Thyroid gland (tissue), 4 donors: ENCODE measurements at regions not wholly inside any gene's neighbourhood (a gene's known extent, or its start where the extent isn't known, plus 50 kb on each side); places are given as distances from the start of the nearest gene placed in this dataset.

Source experiments
- DNase-seq, 2 donors: peaks; one replicate each; pipeline ENCODE4 v3.0.0-alpha.2; 2019
- H3K27ac ChIP-seq, 3 donors: fragments of 200-600 bp; sonication (generic); 1 replicate in 2 of 3; 2 replicates in 1 of 3; pipeline ENCODE4 v1.5.1; 2016 to 2019; ENCODE audit warnings: mild to moderate bottlenecking in 1 of 3, moderate library complexity in 1 of 3
- H3K27me3 ChIP-seq: fragments of 200-600 bp; sonication (generic); one replicate; pipeline ENCODE4 v1.5.1; 2019
- H3K36me3 ChIP-seq, 2 donors: fragments of 200-600 bp; sonication (generic); one replicate each; pipeline ENCODE4 v1.5.1; 2016 to 2019
- H3K4me1 ChIP-seq, 2 donors: fragments of 200-600 bp; sonication (generic); one replicate each; pipeline ENCODE4 v1.5.1; 2017 to 2019
- H3K4me3 ChIP-seq, 3 donors: fragments of 200-600 bp; sonication (generic); replicated peaks in 1 of 3; 1 replicate in 2 of 3; 2 replicates in 1 of 3; pipeline ENCODE4 v1.5.1; 2016; ENCODE audit warnings: mild to moderate bottlenecking in 1 of 3
- H3K9me3 ChIP-seq: fragments of 200-600 bp; sonication (generic); one replicate; pipeline ENCODE4 v1.5.1; 2017
- POLR2A ChIP-seq, 2 donors: fragments of 450-650 bp; IDR thresholded peaks; one replicate each; pipeline ENCODE4 v1.6.1; 2017; ENCODE audit warnings: antibody characterized with exemption in 2 of 2, mild to moderate bottlenecking in 2 of 2, moderate library complexity in 1 of 2
- WGBS, 2 donors: methylation state at CpG; one replicate each; pipeline ENCODE4 v1.1.5; 2017; 5-methylcytosine and 5-hydroxymethylcytosine counted together
- intact Hi-C: fragments of 100-400 bp; cut with DNase I; formaldehyde crosslinking; loops from one replicate; pipeline ENCODE4 v1.15.1; 2023
- TF ChIP-seq, protein P1 (sequence below), 6 experiments: fragments of 200-600 bp in 3 of 6; fragments of 450-650 bp in 3 of 6; sonication (generic) in 3 of 6; IDR thresholded peaks; one replicate each; pipeline ENCODE4 v1.5.1; 2016 to 2019; ENCODE audit warnings: antibody characterized with exemption in 6 of 6, mild to moderate bottlenecking in 2 of 6, inconsistent platforms in 1 of 6, moderate library complexity in 1 of 6

DNA sequence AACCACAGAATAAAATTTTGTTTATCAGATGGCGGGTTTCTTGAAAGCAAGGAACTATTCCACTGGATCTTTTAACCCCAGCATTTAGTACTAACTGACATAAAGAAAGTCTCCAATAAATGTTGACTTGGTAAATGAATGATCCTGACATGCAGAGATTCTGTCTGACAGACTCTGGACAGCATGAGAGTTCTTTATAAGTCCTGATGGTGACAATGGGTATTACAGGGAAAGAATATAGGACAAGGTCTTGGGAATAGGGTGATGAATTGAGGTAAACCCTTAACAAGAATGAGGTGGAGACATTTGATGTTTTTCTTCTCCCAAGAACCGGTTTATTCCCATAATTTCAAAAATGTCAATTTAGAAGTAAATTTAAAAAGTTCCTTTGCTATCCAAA, 453.9 kb downstream of the TUSC1 start:
- Histone ChIP-seq H3K27ac (no peak overlapping the region), H3K36me3 (no peaks in the 10 kb centered on the region), H3K27me3 (no peaks in the 10 kb centered on the region), H3K4me1 (no peaks in the 10 kb centered on the region), H3K9me3 (no peaks in the 10 kb centered on the region), H3K4me3 (no peak overlapping the region)
- TF ChIP-seq POLR2A (IDR thresholded peaks at IDR 0.05), result no peak
- TF ChIP-seq, protein P1, sequence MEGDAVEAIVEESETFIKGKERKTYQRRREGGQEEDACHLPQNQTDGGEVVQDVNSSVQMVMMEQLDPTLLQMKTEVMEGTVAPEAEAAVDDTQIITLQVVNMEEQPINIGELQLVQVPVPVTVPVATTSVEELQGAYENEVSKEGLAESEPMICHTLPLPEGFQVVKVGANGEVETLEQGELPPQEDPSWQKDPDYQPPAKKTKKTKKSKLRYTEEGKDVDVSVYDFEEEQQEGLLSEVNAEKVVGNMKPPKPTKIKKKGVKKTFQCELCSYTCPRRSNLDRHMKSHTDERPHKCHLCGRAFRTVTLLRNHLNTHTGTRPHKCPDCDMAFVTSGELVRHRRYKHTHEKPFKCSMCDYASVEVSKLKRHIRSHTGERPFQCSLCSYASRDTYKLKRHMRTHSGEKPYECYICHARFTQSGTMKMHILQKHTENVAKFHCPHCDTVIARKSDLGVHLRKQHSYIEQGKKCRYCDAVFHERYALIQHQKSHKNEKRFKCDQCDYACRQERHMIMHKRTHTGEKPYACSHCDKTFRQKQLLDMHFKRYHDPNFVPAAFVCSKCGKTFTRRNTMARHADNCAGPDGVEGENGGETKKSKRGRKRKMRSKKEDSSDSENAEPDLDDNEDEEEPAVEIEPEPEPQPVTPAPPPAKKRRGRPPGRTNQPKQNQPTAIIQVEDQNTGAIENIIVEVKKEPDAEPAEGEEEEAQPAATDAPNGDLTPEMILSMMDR (IDR thresholded peaks at IDR 0.05), result no peak
- WGBS, 2 donors, result 89 to 90% methylated on average over 2 of the region's 2 CpGs
- intact Hi-C loops, result no loop called here
- DNase-seq, result no peak

DNA sequence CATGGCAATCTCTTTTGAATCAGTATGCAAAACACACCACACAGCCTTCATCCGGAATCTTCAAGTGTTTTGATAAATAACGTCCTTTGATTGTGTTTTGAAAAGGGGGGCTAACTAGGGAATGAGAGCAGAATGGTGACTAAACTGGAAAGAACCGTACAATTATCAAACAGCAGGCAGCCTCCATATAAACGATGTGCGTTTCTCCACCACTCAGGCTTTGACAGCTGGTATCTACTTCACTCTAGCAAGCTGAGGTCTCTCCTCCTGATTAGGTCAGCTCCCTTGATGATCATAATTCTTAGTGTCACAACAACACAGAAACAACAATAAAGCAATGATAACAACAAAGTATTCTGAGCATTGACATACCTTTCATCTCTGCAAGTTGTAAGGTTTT, 465.9 kb downstream of the TUSC1 start:
- DNase-seq, result no peak
- Histone ChIP-seq H3K27ac (no peak overlapping the region), H3K4me1 (no peaks in the 10 kb centered on the region), H3K36me3 (no peaks in the 10 kb centered on the region), H3K27me3 (no peaks in the 10 kb centered on the region), H3K9me3 (no peaks in the 10 kb centered on the region), H3K4me3 (no peak overlapping the region)
- TF ChIP-seq, protein P1 (IDR thresholded peaks at IDR 0.05), result no peak
- TF ChIP-seq POLR2A (IDR thresholded peaks at IDR 0.05), result no peak
- intact Hi-C loops, result no loop called here
- WGBS, 2 donors, result 71 to 77% methylated on average over 5 of the region's 5 CpGs

DNA sequence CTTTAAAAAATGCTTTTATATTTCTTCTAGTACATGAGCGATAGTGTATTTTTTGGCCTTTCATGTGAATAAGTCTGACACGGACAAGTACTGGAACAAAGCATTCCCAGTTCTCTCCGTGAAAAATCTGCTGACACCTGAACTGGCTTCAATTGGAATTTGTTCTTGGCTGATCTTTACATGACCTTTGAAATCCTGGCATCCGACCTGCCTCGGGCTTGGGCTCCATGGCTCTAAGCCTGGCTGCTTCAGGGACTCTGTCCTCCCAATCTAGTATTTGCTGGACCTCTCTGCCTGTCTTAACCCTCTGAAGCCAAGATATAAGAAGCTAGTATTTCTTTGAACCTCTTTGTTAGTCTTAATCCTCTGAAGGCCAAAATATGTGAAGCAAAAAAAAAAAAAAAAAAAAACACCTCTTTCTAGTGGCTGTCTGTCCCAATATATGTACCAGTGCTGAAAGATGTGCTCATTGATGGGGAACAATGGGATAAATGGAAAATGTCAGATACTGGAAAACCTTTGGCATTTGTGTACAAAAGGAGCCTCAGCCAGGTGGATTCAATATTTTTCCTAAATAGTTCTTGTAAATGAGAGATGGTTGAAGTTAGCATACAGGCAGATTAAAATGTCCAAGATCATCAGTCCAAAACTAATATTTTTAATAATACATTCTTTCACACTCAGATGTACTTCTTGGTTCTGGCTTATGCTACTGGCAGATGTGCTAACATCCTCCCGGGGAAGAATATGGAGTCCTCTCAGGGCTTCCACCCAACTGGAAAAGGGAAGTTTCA, 470.6 kb downstream of the TUSC1 start:
- Histone ChIP-seq H3K27ac (no peak overlapping the region), H3K36me3 (no peaks in the 10 kb centered on the region), H3K9me3 (no peaks in the 10 kb centered on the region), H3K27me3 (no peaks in the 10 kb centered on the region), H3K4me1 (no peaks in the 10 kb centered on the region), H3K4me3 (no peak overlapping the region)
- DNase-seq, result peak; percentile 6 to 35
- intact Hi-C loops, result no loop called here
- TF ChIP-seq, protein P1 (IDR thresholded peaks at IDR 0.05), result no peak
- TF ChIP-seq POLR2A (IDR thresholded peaks at IDR 0.05), result no peak
- 51 to 66% methylated on average over 6 of the region's 6 CpGs for WGBS, 2 donors

DNA sequence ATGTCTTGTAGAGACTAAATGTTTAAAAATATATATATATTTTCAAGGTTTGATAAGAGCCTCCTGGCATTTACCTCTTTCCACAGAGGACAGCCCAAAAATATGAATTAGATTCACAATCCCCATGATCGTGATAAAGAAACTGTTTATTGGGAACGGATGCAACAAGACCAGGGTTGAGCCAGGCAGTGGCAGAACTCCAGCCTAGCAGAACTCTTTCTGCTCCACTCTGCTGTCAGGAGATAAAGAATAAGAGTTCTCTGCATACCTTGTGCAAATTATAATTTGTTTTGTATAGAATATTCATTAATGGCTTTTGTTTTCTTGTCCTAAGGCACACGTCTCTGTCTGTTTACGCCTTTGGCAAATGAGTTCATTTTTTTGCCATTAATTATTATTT, 472.2 kb downstream of the TUSC1 start:
- no peaks in the 10 kb centered on the region for H3K4me1 ChIP-seq
- H3K27ac ChIP-seq, result no peak overlapping the region
- no peak overlapping the region for H3K4me3 ChIP-seq
- 80 to 81% methylated on average over 4 of the region's 4 CpGs for WGBS, 2 donors
- H3K9me3 ChIP-seq, result no peaks in the 10 kb centered on the region
- no peaks in the 10 kb centered on the region for H3K27me3 ChIP-seq
- H3K36me3 ChIP-seq, result no peaks in the 10 kb centered on the region
- TF ChIP-seq POLR2A (IDR thresholded peaks at IDR 0.05), result no peak
- TF ChIP-seq, protein P1 (IDR thresholded peaks at IDR 0.05), result no peak
- intact Hi-C loops, result no loop called here
- DNase-seq, result no peak

DNA sequence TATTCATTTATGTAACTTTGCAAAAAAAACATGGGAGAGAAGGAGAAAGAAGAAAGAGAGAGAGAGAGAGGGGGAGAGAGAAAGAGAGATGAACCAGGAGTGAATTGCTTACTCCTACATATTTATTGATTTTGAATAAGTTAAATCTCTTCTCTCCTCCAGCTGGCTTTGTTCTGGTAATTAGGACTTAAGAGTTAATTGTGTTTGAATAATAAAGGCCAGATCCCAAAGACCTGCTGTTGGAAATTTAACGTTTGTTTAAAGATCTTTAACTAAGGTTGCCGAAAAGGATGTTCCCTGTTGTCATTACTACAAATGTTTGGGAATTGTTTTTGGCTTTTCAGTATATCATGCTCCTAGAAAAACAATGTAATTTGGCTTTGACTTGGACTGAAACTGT, 473.0 kb downstream of the TUSC1 start:
- WGBS, 2 donors, result 38 to 39% methylated on average over 2 of the region's 2 CpGs
- H3K4me3 ChIP-seq, result no peak overlapping the region
- intact Hi-C loops, result no loop called here
- TF ChIP-seq POLR2A (IDR thresholded peaks at IDR 0.05), result no peak
- TF ChIP-seq, protein P1 (IDR thresholded peaks at IDR 0.05), result no peak
- no peak overlapping the region for H3K27ac ChIP-seq
- DNase-seq, result no peak
- H3K4me1 ChIP-seq, result no peaks in the 10 kb centered on the region
- no peaks in the 10 kb centered on the region for H3K27me3 ChIP-seq
- H3K9me3 ChIP-seq, result no peaks in the 10 kb centered on the region
- no peaks in the 10 kb centered on the region for H3K36me3 ChIP-seq
